Uterus (tissue), 2 donors: ENCODE measurements at regions not wholly inside any gene's neighbourhood (a gene's known extent, or its start where the extent isn't known, plus 50 kb on each side); places are given as distances from the start of the nearest gene placed in this dataset.

Source experiments
- CTCF ChIP-seq, 4 experiments: fragments of 200-600 bp in 2 of 4; fragments of 450-650 bp in 2 of 4; sonication (generic) in 2 of 4; IDR thresholded peaks; one replicate each; pipeline ENCODE4 v1.5.1; 2016 to 2019; ENCODE audit warnings: antibody characterized with exemption in 4 of 4, mild to moderate bottlenecking in 2 of 4, moderate library complexity in 1 of 4
- POLR2A ChIP-seq, 2 donors: fragments of 450-650 bp; IDR thresholded peaks; one replicate each; pipeline ENCODE4 v1.6.1; 2016; ENCODE audit warnings: antibody characterized with exemption in 2 of 2, mild to moderate bottlenecking in 1 of 2, moderate library complexity in 1 of 2

- no peak for TF ChIP-seq POLR2A (IDR thresholded peaks at IDR 0.05)
- no peak for TF ChIP-seq CTCF (IDR thresholded peaks at IDR 0.05)
Observed at GRCh38 chr13:40105231-40105630, 449.8 kb downstream of the COG6 start.
